B cell (primary cell): ENCODE measurements at regions not wholly inside any gene's neighbourhood (a gene's known extent, or its start where the extent isn't known, plus 50 kb on each side); places are given as distances from the start of the nearest gene placed in this dataset.
"Not testable (repeated sequence)": the region's sequence is repeated elsewhere in the genome, so short reads cannot be mapped to it uniquely, and the experiment has no call there.

Experiments
- ATAC-seq: fragments of 200-7000 bp; cut with Tn5 transposase; one replicate; pipeline ENCODE4 v1.10.0; 2021; ENCODE audit warnings: low read depth, mild to moderate bottlenecking, moderate number of reproducible peaks, moderate library complexity
- CTCF ChIA-PET: fragments of 350-600 bp; sonication (Branson Sonifier 250); formaldehyde crosslinking; loops from one replicate; lab custom pipeline; 2021; ENCODE audit warnings: antibody characterized with exemption, inconsistent platforms; lab: Charles Lee
- POLR2A ChIA-PET: fragments of 350-600 bp; sonication (Branson Sonifier 250); formaldehyde crosslinking; loops from one replicate; lab custom pipeline; 2021; ENCODE audit warnings: antibody characterized with exemption; lab: Charles Lee
- DNase-seq: peaks from one replicate; pipeline ENCODE4 v3.0.0; 2013
- H2AFZ ChIP-seq: 2 replicates; pipeline ENCODE4 v1.6.1; 2012; ENCODE audit warnings: mild to moderate bottlenecking, low read depth, low read length; ENCODE audit not compliant: insufficient read depth, poor library complexity, severe bottlenecking
- H3K27ac ChIP-seq, 2 donors: 1 replicate in 1 of 2; 2 replicates in 1 of 2; pipeline ENCODE4 v1.5.1; 2012 to 2013; ENCODE audit warnings: low read length in 2 of 2, mild to moderate bottlenecking in 2 of 2, moderate library complexity in 1 of 2
- H3K27me3 ChIP-seq, 4 experiments: fragments of 200-600 bp in 1 of 4; sonication (generic) in 1 of 4; replicated peaks in 1 of 4; 1 replicate in 2 of 4; 2 replicates in 2 of 4; pipeline versions ENCODE4 v1.6.1 to v1.7.0; 2013 to 2016; ENCODE audit warnings: low read length in 3 of 4, mild to moderate bottlenecking in 2 of 4, mixed read lengths in 1 of 4, moderate library complexity in 1 of 4; ENCODE audit not compliant: insufficient read depth in 4 of 4, control insufficient read depth in 3 of 4; ENCODE audit errors: control extremely low read depth in 1 of 4
- H3K36me3 ChIP-seq, 2 experiments: replicated peaks in 1 of 2; 1 replicate in 1 of 2; 2 replicates in 1 of 2; pipeline versions ENCODE4 v1.6.1 to v1.7.1; 2013; ENCODE audit warnings: low read length in 1 of 2; ENCODE audit not compliant: insufficient read depth in 2 of 2, control insufficient read depth in 1 of 2; ENCODE audit errors: control extremely low read depth in 1 of 2, extremely low read depth in 1 of 2
- H3K4me1 ChIP-seq, 2 donors: fragments of 200-600 bp in 1 of 2; sonication (generic) in 1 of 2; 1 replicate in 1 of 2; 2 replicates in 1 of 2; pipeline versions ENCODE4 v1.5.1 to v1.6.1; 2013 to 2017; ENCODE audit warnings: low read length in 2 of 2; ENCODE audit not compliant: control insufficient read depth in 2 of 2, insufficient read depth in 2 of 2
- H3K4me2 ChIP-seq: replicated peaks from 2 replicates; pipeline ENCODE3; 2012; ENCODE audit warnings: mild to moderate bottlenecking, low read depth, low read length; ENCODE audit not compliant: poor library complexity, severe bottlenecking
- H3K4me3 ChIP-seq, 5 experiments: fragments of 200-600 bp in 1 of 5; sonication (generic) in 1 of 5; 1 replicate in 3 of 5; 2 replicates in 2 of 5; pipeline versions ENCODE4 v1.5.1 to v1.7.0; 2011 to 2016; ENCODE audit warnings: low read length in 4 of 5, mild to moderate bottlenecking in 4 of 5, low read depth in 2 of 5, control low read depth in 1 of 5, moderate library complexity in 1 of 5; ENCODE audit not compliant: insufficient read depth in 1 of 5; ENCODE audit errors: control extremely low read depth in 1 of 5, extremely low read depth in 1 of 5
- H3K79me2 ChIP-seq: fragments of 200-600 bp; sonication (generic); one replicate; pipeline ENCODE4 v1.6.0; 2016; ENCODE audit warnings: low read length; ENCODE audit not compliant: control insufficient read depth, insufficient read depth
- H3K9ac ChIP-seq: fragments of 200-600 bp; sonication (generic); 2 replicates; pipeline ENCODE4 v1.6.1; 2017; ENCODE audit warnings: mild to moderate bottlenecking, low read length, moderate library complexity
- H3K9me3 ChIP-seq, 3 donors: one replicate each; pipeline versions ENCODE4 v1.6.1 to v1.7.1; 2013; ENCODE audit warnings: low read length in 2 of 3; ENCODE audit not compliant: control insufficient read depth in 2 of 3, insufficient read depth in 1 of 3; ENCODE audit errors: control extremely low read depth in 1 of 3
- H4K20me1 ChIP-seq: 2 replicates; pipeline ENCODE4 v1.6.0; 2012; ENCODE audit warnings: mild to moderate bottlenecking, low read length; ENCODE audit not compliant: insufficient read depth, control insufficient read depth, poor library complexity, severe bottlenecking
- H3K27ac Mint-ChIP-seq: one replicate; pipeline ENCODE4 v1.8.0; 2021; ENCODE audit warnings: mixed read lengths
- H3K27me3 Mint-ChIP-seq: one replicate; pipeline ENCODE4 v1.8.0; 2021; ENCODE audit warnings: mixed read lengths
- H3K4me1 Mint-ChIP-seq: one replicate; pipeline ENCODE4 v1.8.0; 2021; ENCODE audit warnings: mixed read lengths
- H3K4me3 Mint-ChIP-seq: one replicate; pipeline ENCODE4 v1.8.0; 2021; ENCODE audit warnings: mixed read lengths
- H3K9me3 Mint-ChIP-seq: one replicate; pipeline ENCODE4 v1.8.0; 2022; ENCODE audit warnings: mixed read lengths; ENCODE audit not compliant: insufficient read depth
- WGBS: methylation state at CpG from one replicate; pipeline ENCODE4 v1.1.5; 2013; ENCODE audit warnings: missing lambda C conversion rate; ENCODE audit not compliant: insufficient coverage; 5-methylcytosine and 5-hydroxymethylcytosine counted together
- intact Hi-C: fragments of 100-400 bp; cut with micrococcal nuclease; formaldehyde crosslinking; loops from one replicate; pipeline ENCODE4 v1.10.0; 2022

DNA sequence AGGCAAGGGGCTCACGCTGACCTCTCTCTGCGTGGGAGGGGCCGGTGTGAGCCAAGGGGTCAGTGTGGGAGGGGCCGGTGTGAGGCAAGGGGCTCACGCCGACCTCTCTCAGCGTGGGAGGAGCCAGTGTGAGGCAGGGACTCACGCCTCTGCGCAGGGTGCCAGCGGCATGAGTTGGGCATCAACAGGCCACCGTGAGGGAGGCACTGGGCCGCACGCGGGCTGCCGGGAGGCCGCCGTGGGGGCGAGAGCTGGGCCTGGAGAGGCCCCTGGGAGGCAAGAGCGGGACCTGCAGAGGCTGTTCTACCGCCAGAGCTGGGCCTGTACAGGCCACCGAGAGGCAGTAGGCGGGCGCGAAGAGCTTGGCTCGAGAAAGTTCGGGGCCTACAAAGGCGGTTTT is 255.6 kb upstream of the NUPR2 start:
- 96% methylated on average over 13 of the region's 27 CpGs for WGBS
- H3K4me3 ChIP-seq, H3K36me3 ChIP-seq, H3K4me1 Mint-ChIP-seq, H3K27me3 Mint-ChIP-seq, H3K4me1 ChIP-seq, CTCF ChIA-PET, H2AFZ ChIP-seq, H3K27ac ChIP-seq, ATAC-seq, H3K9me3 Mint-ChIP-seq, H3K27me3 ChIP-seq, H3K27ac Mint-ChIP-seq, H3K79me2 ChIP-seq, POLR2A ChIA-PET, intact Hi-C loops, H3K4me3 Mint-ChIP-seq, H4K20me1 ChIP-seq, H3K9ac ChIP-seq, H3K4me2 ChIP-seq, DNase-seq: not testable (repeated sequence)
- peaks cover 0 to 41% (median 2%) of the 10 kb centered on the region in 3 donors for H3K9me3 ChIP-seq

DNA sequence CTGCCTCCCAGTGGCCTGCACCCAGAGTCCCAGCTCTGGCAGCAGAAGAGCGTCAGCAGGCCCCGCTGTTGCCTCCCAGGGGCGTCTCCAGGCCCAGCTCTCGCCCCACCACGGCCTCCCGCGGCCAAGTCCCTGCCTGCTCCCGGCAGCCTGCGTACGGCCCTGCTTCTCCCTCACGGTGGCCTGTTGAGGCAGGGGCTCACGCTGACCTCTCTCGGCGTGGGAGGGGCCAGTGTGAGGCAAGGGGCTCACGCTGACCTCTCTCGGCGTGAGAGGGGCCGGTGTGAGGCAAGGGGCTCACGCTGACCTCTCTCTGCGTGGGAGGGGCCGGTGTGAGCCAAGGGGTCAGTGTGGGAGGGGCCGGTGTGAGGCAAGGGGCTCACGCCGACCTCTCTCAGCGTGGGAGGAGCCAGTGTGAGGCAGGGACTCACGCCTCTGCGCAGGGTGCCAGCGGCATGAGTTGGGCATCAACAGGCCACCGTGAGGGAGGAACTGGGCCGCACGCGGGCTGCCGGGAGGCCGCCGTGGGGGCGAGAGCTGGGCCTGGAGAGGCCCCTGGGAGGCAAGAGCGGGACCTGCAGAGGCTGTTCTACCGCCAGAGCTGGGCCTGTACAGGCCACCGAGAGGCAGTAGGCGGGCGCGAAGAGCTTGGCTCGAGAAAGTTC is 254.1 kb upstream of the NUPR2 start:
- H3K9me3 ChIP-seq: peaks cover 0 to 43% (median 2%) of the 10 kb centered on the region in 3 donors
- H4K20me1 ChIP-seq, H2AFZ ChIP-seq, H3K9ac ChIP-seq, H3K4me1 Mint-ChIP-seq, DNase-seq, H3K4me2 ChIP-seq, H3K27me3 ChIP-seq, H3K27me3 Mint-ChIP-seq, ATAC-seq, H3K79me2 ChIP-seq, intact Hi-C loops, H3K4me1 ChIP-seq, H3K4me3 ChIP-seq, H3K27ac Mint-ChIP-seq, CTCF ChIA-PET, H3K27ac ChIP-seq, H3K9me3 Mint-ChIP-seq, H3K4me3 Mint-ChIP-seq, H3K36me3 ChIP-seq, POLR2A ChIA-PET: not testable (repeated sequence)
- whole genome bisulfite sequencing: no CpG with 5 or more reads among the region's 43 CpGs

- H3K27ac ChIP-seq, CTCF ChIA-PET, ATAC-seq, POLR2A ChIA-PET, H3K9me3 Mint-ChIP-seq, H3K4me2 ChIP-seq, H3K36me3 ChIP-seq, H3K4me3 ChIP-seq, H4K20me1 ChIP-seq, H3K4me3 Mint-ChIP-seq, H3K27ac Mint-ChIP-seq, H3K27me3 ChIP-seq, H2AFZ ChIP-seq, DNase-seq, H3K27me3 Mint-ChIP-seq, intact Hi-C loops, H3K4me1 ChIP-seq, H3K9ac ChIP-seq, H3K79me2 ChIP-seq, H3K4me1 Mint-ChIP-seq: not testable (repeated sequence)
- H3K9me3 ChIP-seq: peaks cover 0 to 34% (median 2%) of the 10 kb centered on the region in 3 donors
- WGBS: 95% methylated on average over 16 of the region's 19 CpGs
Measured at GRCh38 chr7:56367914-56368313, 251.7 kb upstream of the NUPR2 start.

DNA sequence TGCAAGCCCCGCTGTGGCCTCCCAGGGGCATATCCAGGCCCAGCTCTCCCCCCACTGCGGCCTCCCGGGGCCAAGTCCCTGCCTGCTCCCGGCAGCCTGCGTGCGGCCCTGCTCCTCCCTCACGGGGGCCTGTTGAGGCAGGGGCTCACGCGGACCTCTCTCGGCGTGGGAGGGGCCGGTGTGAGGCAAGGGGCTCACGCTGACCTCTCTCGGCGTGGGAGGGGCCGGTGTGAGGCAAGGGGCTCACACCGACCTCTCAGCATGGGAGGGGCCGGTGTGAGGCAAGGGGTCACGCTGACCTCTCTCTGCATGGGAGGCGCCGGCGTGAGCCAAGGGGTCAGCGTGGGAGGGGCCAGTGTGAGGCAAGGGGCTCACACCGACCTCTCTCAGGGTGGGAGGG is 251.2 kb upstream of the NUPR2 start:
- H3K27me3 Mint-ChIP-seq: not testable (repeated sequence)

More for the DNA sequence above, 251.2 kb upstream of the NUPR2 start:
- H3K9me3 Mint-ChIP-seq, H3K27me3 ChIP-seq, H3K4me1 Mint-ChIP-seq, POLR2A ChIA-PET, H3K4me2 ChIP-seq, H3K27ac Mint-ChIP-seq, H2AFZ ChIP-seq, H3K4me3 ChIP-seq, intact Hi-C loops, CTCF ChIA-PET, H3K9ac ChIP-seq, H3K4me1 ChIP-seq, H3K79me2 ChIP-seq, H4K20me1 ChIP-seq, DNase-seq, ATAC-seq, H3K4me3 Mint-ChIP-seq, H3K36me3 ChIP-seq, H3K27ac ChIP-seq: not testable (repeated sequence)
- H3K9me3 ChIP-seq: peaks cover 0 to 34% (median 2%) of the 10 kb centered on the region in 3 donors
- WGBS: 95% methylated on average over 15 of the region's 24 CpGs
